D341Med (cell line): ENCODE measurements at regions not wholly inside any gene's neighbourhood (a gene's known extent, or its start where the extent isn't known, plus 50 kb on each side); places are given as distances from the start of the nearest gene placed in this dataset.

Source experiments
- DNase-seq: peaks from one replicate; pipeline ENCODE4 v3.0.0; 2012; ENCODE audit warnings: low spot score

GRCh38 chr6:168157272-168158212 is 78.5 kb upstream of the FRMD1 start:
- no peak for DNase-seq

GRCh38 chr6:168156742-168157265 is 77.8 kb upstream of the FRMD1 start:
- no peak for DNase-seq

GRCh38 chr6:168155821-168156741 is 77.1 kb upstream of the FRMD1 start:
- no peak for DNase-seq

- DNase-seq: no peak
These were observed 76.2 kb upstream of the FRMD1 start for GRCh38 chr6:168155193-168155592.

- no peak for DNase-seq
These were observed 75.4 kb upstream of the FRMD1 start for GRCh38 chr6:168154263-168154917.

GRCh38 chr6:168153553-168153952 is 74.5 kb upstream of the FRMD1 start:
- DNase-seq: no peak

- DNase-seq: no peak
These were observed 74.0 kb upstream of the FRMD1 start for GRCh38 chr6:168152980-168153379.

- no peak for DNase-seq
These were observed 73.4 kb upstream of the FRMD1 start for GRCh38 chr6:168152306-168152963.

GRCh38 chr6:168150551-168151320 is 71.7 kb upstream of the FRMD1 start:
- DNase-seq: no peak

- DNase-seq: peak; percentile 8
These were observed 70.0 kb upstream of the FRMD1 start for GRCh38 chr6:168149015-168149414.

GRCh38 chr6:168148231-168148849 is 69.3 kb upstream of the FRMD1 start:
- peak; percentile 0 for DNase-seq

GRCh38 chr6:168147205-168147738 is 68.3 kb upstream of the FRMD1 start:
- peak; percentile 66 for DNase-seq

- peak; percentile 1 for DNase-seq
These were observed 67.0 kb upstream of the FRMD1 start for GRCh38 chr6:168145747-168146596.

- peak; percentile 1 for DNase-seq
These were observed 60.1 kb upstream of the FRMD1 start for GRCh38 chr6:168139121-168139520.

GRCh38 chr6:168138436-168138835 is 59.4 kb upstream of the FRMD1 start:
- peak; percentile 6 for DNase-seq

- peak; percentile 2 for DNase-seq
These were observed 58.0 kb upstream of the FRMD1 start for GRCh38 chr6:168137024-168137423.

- peak; percentile 1 for DNase-seq
These were observed 57.6 kb upstream of the FRMD1 start for GRCh38 chr6:168136622-168137021.

GRCh38 chr6:168136001-168136400 is 57.0 kb upstream of the FRMD1 start:
- DNase-seq: peak; percentile 6
